Body of pancreas (tissue), 4 donors: ENCODE measurements at regions not wholly inside any gene's neighbourhood (a gene's known extent, or its start where the extent isn't known, plus 50 kb on each side); places are given as distances from the start of the nearest gene placed in this dataset.

Experiments
- POLR2A ChIP-seq, 3 donors: fragments of 450-650 bp; IDR thresholded peaks; one replicate each; pipeline ENCODE4 v1.6.1; 2016; ENCODE audit warnings: antibody characterized with exemption in 3 of 3, mild to moderate bottlenecking in 2 of 3
- TF ChIP-seq, protein P1 (sequence below), 7 experiments: fragments of 450-650 bp in 4 of 7; fragments of 200-600 bp in 3 of 7; sonication (generic) in 3 of 7; IDR thresholded peaks; one replicate each; pipeline ENCODE4 v1.5.1; 2016 to 2019; ENCODE audit warnings: antibody characterized with exemption in 7 of 7

GRCh38 chr22:48944751-48945620 is 882.7 kb downstream of the BRD1 start:
- TF ChIP-seq, protein P1, sequence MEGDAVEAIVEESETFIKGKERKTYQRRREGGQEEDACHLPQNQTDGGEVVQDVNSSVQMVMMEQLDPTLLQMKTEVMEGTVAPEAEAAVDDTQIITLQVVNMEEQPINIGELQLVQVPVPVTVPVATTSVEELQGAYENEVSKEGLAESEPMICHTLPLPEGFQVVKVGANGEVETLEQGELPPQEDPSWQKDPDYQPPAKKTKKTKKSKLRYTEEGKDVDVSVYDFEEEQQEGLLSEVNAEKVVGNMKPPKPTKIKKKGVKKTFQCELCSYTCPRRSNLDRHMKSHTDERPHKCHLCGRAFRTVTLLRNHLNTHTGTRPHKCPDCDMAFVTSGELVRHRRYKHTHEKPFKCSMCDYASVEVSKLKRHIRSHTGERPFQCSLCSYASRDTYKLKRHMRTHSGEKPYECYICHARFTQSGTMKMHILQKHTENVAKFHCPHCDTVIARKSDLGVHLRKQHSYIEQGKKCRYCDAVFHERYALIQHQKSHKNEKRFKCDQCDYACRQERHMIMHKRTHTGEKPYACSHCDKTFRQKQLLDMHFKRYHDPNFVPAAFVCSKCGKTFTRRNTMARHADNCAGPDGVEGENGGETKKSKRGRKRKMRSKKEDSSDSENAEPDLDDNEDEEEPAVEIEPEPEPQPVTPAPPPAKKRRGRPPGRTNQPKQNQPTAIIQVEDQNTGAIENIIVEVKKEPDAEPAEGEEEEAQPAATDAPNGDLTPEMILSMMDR (IDR thresholded peaks at IDR 0.05): no peak
- no peak for TF ChIP-seq POLR2A (IDR thresholded peaks at IDR 0.05)
